Esophagus squamous epithelium (tissue), 5 donors: ENCODE measurements at regions not wholly inside any gene's neighbourhood (a gene's known extent, or its start where the extent isn't known, plus 50 kb on each side); places are given as distances from the start of the nearest gene placed in this dataset.

Experiments used
- DNase-seq: peaks from one replicate; lab custom pipeline; 2025; lab: John Stamatoyannopoulos, UW
- H3K27ac ChIP-seq, 4 donors: fragments of 200-600 bp; sonication (generic); one replicate each; pipeline ENCODE4 v1.5.1; 2016 to 2019; ENCODE audit warnings: mild to moderate bottlenecking in 1 of 4
- H3K27me3 ChIP-seq, 4 donors: fragments of 200-600 bp; sonication (generic); 1 replicate in 3 of 4; 2 replicates in 1 of 4; pipeline versions ENCODE4 v1.5.1 to v1.6.0; 2017 to 2021; ENCODE audit warnings: antibody characterized with exemption in 1 of 4
- H3K36me3 ChIP-seq, 3 donors: fragments of 200-600 bp; sonication (generic); one replicate each; pipeline ENCODE4 v1.5.1; 2016 to 2019
- H3K4me1 ChIP-seq, 3 donors: fragments of 200-600 bp; sonication (generic); one replicate each; pipeline ENCODE4 v1.5.1; 2017 to 2019
- H3K4me3 ChIP-seq, 4 donors: fragments of 200-600 bp; sonication (generic); 1 replicate in 3 of 4; 2 replicates in 1 of 4; pipeline ENCODE4 v1.5.1; 2016 to 2019; ENCODE audit warnings: mild to moderate bottlenecking in 2 of 4, moderate library complexity in 1 of 4
- H3K9me3 ChIP-seq, 3 donors: fragments of 200-600 bp; sonication (generic); one replicate each; pipeline ENCODE4 v1.5.1; 2016 to 2019
- CTCF ChIP-seq, 6 experiments: fragments of 450-650 bp in 4 of 6; fragments of 200-600 bp in 2 of 6; sonication (generic) in 2 of 6; IDR thresholded peaks; one replicate each; pipeline ENCODE4 v1.5.1; 2016 to 2019; ENCODE audit warnings: antibody characterized with exemption in 6 of 6, mild to moderate bottlenecking in 4 of 6, moderate library complexity in 4 of 6
- POLR2A ChIP-seq, 4 donors: fragments of 450-650 bp; IDR thresholded peaks; one replicate each; pipeline ENCODE4 v1.6.1; 2017; ENCODE audit warnings: antibody characterized with exemption in 4 of 4, mild to moderate bottlenecking in 4 of 4, moderate library complexity in 3 of 4
- WGBS, 2 donors: methylation state at CpG; one replicate each; pipeline ENCODE4 v1.1.5; 2018; 5-methylcytosine and 5-hydroxymethylcytosine counted together
- intact Hi-C: fragments of 100-400 bp; cut with DNase I; formaldehyde crosslinking; loops from one replicate; pipeline ENCODE4 v1.15.0; 2022
- donor health status: DM: yes; HTN: yes; CAD: no.

GRCh38 chr3:22606461-22606860 lies 596.7 kb upstream of the UBE2E2 start:
- intact Hi-C loops, result no loop called here

GRCh38 chr3:22606938-22607337 lies 596.2 kb upstream of the UBE2E2 start:
- no peak for TF ChIP-seq POLR2A (IDR thresholded peaks at IDR 0.05)
- TF ChIP-seq CTCF (IDR thresholded peaks at IDR 0.05), result no peak
- H3K9me3 ChIP-seq, result no peaks in the 10 kb centered on the region
- no peaks in the 10 kb centered on the region for H3K36me3 ChIP-seq
- no peaks in the 10 kb centered on the region for H3K27me3 ChIP-seq
- no peak overlapping the region for H3K27ac ChIP-seq
- DNase-seq, result no peak
- no peaks in the 10 kb centered on the region for H3K4me1 ChIP-seq
- no peak overlapping the region for H3K4me3 ChIP-seq
- WGBS, 2 donors, result 77 to 85% methylated on average over 3 of the region's 3 CpGs
- intact Hi-C loops, result no loop called here

More at GRCh38 chr3:22606461-22606860, 596.7 kb upstream of the UBE2E2 start:
- TF ChIP-seq POLR2A (IDR thresholded peaks at IDR 0.05) (no peak), CTCF (IDR thresholded peaks at IDR 0.05) (no peak)
- Histone ChIP-seq H3K9me3 (no peaks in the 10 kb centered on the region), H3K4me1 (no peaks in the 10 kb centered on the region), H3K27me3 (no peaks in the 10 kb centered on the region), H3K4me3 (no peak overlapping the region), H3K27ac (no peak overlapping the region), H3K36me3 (no peaks in the 10 kb centered on the region)
- WGBS, 2 donors, result 59 to 60% methylated on average over 5 of the region's 5 CpGs
- no peak for DNase-seq

DNA sequence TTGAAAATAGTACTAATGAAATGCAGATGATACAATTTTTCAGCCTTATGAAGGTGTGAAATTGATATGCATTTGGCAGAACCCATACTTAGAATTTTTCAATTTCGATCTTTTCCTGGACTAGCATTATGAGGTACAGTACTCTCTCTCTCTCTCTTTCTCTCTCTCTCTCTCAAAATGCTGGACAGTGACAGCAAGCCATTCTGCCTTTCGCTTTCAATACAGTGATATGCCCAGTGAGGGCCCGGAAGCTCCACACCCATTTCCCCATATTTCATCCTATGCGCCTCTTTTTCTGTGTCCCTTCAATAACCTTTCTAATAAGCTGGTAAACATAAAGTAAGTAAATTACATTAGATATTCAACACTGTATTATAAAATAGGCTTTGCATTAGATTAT lies 595.0 kb upstream of the UBE2E2 start:
- Histone ChIP-seq H3K27me3 (no peaks in the 10 kb centered on the region), H3K9me3 (no peaks in the 10 kb centered on the region), H3K27ac (no peak overlapping the region), H3K36me3 (no peaks in the 10 kb centered on the region), H3K4me3 (no peak overlapping the region), H3K4me1 (no peaks in the 10 kb centered on the region)
- intact Hi-C loops, result no loop called here
- 82 to 96% methylated on average over 4 of the region's 4 CpGs for WGBS, 2 donors
- no peak for DNase-seq
- TF ChIP-seq POLR2A (IDR thresholded peaks at IDR 0.05) (no peak), CTCF (IDR thresholded peaks at IDR 0.05) (no peak)

DNA sequence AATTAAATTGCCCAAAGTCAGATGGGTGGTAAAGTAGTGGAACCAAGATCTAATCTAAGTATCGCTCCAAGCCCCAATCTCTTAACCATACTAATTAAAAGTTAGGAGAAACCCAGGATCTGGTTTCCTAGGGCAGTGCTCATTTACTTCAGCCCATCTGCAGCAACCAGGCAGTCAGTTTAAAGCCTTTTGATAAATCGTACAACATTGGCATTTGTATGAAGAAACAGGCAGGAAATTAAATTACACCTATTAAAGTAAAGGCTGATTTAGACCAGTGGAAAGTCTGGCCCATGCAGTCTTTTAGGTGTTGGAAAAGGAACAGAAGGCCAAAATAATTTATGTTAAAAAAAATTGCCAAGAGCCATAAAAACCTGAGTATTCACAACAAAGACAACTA lies 594.4 kb upstream of the UBE2E2 start:
- Histone ChIP-seq H3K36me3 (no peaks in the 10 kb centered on the region), H3K27me3 (no peaks in the 10 kb centered on the region), H3K27ac (no peak overlapping the region), H3K4me3 (no peak overlapping the region), H3K4me1 (no peaks in the 10 kb centered on the region), H3K9me3 (no peaks in the 10 kb centered on the region)
- TF ChIP-seq CTCF (IDR thresholded peaks at IDR 0.05), result no peak
- intact Hi-C loops, result no loop called here
- DNase-seq, result no peak
- 87 to 91% methylated on average over 2 of the region's 2 CpGs for WGBS, 2 donors

DNA sequence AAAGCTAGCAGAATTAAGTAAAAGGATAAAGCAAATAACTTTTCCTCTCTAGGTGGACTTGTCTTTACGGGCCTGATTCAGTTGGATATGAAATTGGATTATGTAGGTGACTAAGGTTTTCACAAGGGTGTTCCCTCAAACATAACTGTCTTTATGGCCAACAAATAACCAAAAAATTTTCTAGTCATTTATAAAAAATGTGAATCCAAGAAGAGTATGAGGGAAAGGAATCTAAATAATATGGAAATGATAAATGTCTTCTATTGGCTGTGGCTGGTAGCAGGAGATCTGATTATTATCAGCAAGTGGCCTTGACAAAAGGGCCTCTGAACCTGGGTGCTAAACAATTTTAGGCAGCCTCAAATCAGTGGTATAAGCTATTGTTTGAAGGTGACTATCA lies 594.0 kb upstream of the UBE2E2 start:
- intact Hi-C loops, result no loop called here
- Histone ChIP-seq H3K36me3 (no peaks in the 10 kb centered on the region), H3K27ac (no peak overlapping the region), H3K9me3 (no peaks in the 10 kb centered on the region), H3K4me3 (no peak overlapping the region), H3K4me1 (no peaks in the 10 kb centered on the region), H3K27me3 (no peaks in the 10 kb centered on the region)
- WGBS, 2 donors, result 35 to 45% methylated on average over 1 of the region's 1 CpG
- TF ChIP-seq POLR2A (IDR thresholded peaks at IDR 0.05), result no peak
- no peak for TF ChIP-seq CTCF (IDR thresholded peaks at IDR 0.05)
- DNase-seq, result no peak
